Stimulated activated CD4-positive, alpha-beta T cell treated with anti-CD3 and anti-CD28 coated beads, Interleukin-2, amount 100 ng/mL, for 4 hours (primary cell): ENCODE measurements at regions not wholly inside any gene's neighbourhood (a gene's known extent, or its start where the extent isn't known, plus 50 kb on each side); places are given as distances from the start of the nearest gene placed in this dataset.

ENCODE experiments used
- DNase-seq: peaks from one replicate; pipeline ENCODE4 v3.0.0-alpha.2; 2020; ENCODE audit warnings: low read depth

DNA sequence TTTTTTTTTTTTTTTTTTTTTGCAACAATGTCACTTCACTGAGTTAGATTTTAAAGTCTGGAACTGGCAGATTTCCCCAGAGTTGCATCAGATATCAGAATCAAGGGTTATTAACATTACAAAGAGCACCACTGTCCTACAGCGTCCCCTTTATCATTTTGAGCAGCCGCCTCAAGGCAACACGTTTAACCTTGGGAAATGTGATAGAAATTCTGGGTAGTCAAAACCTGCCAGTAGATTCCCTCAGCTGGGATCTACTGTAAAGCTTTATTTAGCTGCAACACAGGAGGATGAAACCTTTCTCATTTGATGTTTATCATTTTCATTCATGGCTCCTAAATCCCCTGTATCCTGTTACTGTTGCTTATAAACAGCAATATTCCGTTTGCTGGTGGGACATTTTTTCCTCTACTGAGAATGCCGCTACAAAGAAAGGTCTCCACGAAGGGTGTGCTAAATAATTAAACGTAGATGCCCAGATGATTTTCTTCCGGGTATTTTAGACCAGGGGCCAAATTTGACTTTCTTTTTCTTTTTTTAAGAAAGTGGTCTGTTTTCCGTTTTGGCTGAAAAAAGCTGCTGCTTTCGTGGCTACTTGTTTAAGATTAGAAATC is 436.1 kb upstream of the GOT2 start:
- DNase-seq, result no peak

DNA sequence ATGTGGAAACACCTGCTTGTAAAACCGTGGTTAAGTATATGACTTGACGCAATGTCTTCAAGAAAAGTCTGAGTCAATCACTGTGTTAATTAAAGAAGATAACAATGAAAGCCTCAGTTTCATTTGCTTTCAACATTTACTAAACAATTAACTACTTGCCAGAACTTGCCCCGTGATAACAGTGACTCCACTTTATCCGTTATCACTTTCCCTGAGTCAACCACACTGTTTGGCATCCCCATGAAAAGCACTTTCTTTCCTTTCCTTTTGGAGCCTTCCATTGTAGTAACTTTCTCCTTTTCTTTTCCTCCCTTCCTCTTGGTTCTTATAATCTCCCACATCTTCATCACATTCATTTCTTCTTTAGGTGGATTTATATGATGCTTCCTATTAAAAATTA is 435.1 kb upstream of the GOT2 start:
- DNase-seq, result no peak

DNA sequence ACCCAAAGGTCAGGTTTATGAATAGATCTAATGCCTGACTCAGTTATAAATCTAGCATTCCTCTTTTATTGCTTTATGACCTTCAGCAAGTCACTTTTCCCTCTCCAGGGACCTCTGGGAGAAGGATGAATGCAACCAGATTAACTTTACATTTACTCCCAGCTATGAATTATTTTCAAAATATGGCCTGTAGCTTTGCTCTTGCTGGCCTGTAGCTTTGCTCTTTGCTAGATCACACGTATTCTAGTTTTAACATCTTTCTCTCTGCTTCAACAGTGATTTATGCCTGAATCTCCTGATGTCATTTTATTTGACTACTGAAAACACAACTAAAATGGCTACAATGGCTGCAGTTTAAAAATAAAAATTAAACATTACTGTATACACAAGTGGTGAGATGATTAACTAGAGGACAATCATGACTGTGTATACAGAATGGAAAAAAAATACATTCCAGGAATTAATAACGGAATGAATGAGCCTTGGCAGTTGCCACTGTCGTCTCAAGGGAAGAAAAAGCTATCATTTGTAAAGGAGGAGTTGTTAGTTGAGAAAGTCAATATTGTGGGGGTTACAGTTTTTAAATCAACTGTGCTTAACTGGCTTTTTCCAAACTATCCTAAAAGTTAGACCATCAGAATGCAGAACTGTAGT is 434.5 kb upstream of the GOT2 start:
- no peak for DNase-seq

- no peak for DNase-seq
Observed at GRCh38 chr16:59164461-59164860, 430.3 kb upstream of the GOT2 start.

- no peak for DNase-seq
Observed at GRCh38 chr16:59163371-59164055, 429.4 kb upstream of the GOT2 start.

DNA sequence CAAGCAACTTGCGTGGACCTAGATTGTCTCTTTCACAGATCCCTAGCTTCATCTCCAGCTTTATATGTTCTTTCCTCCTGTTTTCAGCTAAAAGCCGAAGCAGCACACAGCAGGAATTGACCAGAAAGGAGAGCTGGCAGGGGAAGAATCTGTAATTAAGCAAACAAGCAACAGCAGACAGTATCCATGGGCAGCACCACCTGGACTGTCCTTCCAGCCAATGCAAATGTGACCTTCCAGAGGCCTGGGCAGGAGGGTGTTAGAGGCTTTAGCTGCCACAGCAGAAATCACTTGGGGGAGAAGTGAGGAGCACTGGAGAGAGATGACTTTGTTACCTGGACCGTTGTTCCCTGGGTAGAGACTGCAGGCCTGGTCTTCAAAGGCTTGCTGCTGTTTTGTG is 427.6 kb upstream of the GOT2 start:
- no peak for DNase-seq

DNA sequence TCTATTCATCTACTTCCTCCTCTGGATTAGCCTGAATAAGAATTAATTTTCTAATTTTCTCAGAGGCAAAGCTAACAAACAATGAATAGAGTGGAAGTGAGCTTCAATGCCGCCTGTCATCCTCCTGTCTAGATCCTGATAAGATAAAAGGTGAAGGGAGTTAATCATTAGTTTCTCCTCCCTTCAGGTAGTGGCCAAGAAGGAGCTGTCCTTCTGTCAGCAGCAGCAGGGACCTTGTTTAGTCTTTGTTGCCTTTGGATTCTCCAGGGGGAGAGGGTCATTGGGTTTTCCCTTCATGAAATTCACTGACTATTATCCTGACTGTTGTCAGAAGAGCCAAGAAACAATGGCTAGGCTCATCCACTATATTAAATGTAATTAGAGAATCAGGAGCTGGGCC is 420.2 kb upstream of the GOT2 start:
- DNase-seq, result no peak

- no peak for DNase-seq
Observed at GRCh38 chr16:59148769-59149155, 414.6 kb upstream of the GOT2 start.

DNA sequence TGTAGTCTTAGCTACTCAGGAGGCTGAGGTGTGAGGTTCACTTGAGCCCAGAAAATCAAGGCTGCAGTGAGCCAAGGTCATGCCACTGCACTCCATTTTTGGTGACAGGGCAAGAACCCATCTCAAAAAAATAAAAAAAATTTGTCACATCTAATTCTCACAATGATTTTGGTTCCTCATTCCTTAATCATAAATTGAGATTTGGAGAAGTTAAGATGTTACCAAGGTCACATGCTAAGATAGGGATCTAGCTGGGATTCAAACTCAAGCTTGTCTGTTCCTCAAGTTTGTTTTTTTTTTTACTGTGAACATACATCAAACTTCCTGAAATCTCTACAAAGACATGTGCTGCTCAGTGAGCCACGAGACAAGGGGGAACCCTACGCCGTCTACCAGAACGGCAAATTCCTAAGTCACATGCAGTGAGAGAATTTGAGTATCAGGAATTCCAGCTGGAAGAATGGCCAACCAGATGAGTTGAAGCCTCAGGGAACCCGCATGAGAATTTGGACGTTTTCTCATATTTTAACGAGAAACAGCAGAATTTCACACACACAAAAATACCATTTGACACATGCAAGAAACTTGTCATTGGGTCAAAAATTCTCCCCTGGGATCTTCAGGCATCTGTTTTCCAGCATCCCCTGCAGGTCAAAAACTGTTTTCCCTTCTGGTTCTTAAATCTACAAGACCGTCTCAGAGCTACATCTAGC is 414.1 kb upstream of the GOT2 start:
- DNase-seq, result no peak

- DNase-seq, result no peak
Observed at GRCh38 chr16:59146140-59146539, 412.0 kb upstream of the GOT2 start.

- DNase-seq, result no peak
Observed at GRCh38 chr16:59144841-59145240, 410.7 kb upstream of the GOT2 start.

DNA sequence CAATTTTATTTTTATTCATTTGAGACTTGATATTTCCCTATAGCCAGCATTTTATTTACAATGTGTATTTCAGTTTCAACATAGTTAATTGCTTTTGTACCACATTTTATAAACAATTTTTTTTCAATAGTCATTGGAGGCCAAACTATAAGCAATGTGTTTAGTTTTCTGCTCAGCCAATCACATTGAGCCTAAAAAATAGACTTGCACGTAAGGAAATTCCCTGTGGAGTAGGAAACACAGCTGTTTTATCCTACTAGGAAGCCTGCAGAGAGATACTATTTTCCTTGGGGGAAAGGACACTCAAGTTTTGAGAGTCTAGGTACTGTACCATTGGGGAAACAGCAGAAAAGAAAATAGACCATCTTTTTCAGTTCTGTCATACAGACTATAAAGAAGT is 410.2 kb upstream of the GOT2 start:
- DNase-seq, result no peak

DNA sequence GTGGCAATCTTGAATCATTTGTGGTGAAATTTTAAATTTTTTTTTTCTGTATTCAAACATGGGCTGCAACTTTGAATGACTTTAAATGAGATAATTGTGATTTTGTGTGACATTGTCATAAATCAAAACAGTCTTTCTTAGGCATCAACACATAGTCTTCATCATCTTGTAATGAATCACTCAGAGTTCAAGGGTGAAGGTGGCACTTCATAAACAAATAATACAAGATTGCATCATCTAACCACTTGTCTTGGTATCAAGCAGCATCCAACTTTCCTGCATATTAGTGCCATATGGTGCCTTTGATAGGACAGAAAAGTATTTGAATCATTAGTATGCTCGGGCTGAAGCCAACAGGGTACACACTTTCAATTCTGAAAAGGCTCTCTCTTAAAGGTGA is 392.4 kb upstream of the GOT2 start:
- DNase-seq, result no peak

GRCh38 chr16:59124056-59124455 is 389.9 kb upstream of the GOT2 start:
- no peak for DNase-seq

DNA sequence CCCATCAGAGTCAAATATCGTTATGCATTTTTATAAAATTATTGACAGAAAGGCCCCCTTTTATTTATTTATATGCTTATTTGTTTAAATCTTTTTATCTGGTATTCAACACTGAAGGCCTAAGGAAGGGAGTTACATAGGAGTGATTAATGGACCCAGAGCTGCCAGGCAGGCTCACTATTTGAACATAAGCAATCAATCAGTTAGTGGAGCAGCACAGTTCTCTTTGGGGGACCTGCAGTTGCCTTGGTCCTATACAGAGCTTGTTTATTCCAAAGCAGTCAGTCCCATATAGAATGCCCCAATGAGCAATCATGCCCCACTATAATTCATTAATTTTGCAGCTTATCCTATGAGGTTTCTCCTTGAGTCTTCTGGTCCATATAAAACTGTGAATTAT is 389.4 kb upstream of the GOT2 start:
- DNase-seq, result no peak

- DNase-seq, result no peak
Observed at GRCh38 chr16:59122262-59122537, 388.1 kb upstream of the GOT2 start.

DNA sequence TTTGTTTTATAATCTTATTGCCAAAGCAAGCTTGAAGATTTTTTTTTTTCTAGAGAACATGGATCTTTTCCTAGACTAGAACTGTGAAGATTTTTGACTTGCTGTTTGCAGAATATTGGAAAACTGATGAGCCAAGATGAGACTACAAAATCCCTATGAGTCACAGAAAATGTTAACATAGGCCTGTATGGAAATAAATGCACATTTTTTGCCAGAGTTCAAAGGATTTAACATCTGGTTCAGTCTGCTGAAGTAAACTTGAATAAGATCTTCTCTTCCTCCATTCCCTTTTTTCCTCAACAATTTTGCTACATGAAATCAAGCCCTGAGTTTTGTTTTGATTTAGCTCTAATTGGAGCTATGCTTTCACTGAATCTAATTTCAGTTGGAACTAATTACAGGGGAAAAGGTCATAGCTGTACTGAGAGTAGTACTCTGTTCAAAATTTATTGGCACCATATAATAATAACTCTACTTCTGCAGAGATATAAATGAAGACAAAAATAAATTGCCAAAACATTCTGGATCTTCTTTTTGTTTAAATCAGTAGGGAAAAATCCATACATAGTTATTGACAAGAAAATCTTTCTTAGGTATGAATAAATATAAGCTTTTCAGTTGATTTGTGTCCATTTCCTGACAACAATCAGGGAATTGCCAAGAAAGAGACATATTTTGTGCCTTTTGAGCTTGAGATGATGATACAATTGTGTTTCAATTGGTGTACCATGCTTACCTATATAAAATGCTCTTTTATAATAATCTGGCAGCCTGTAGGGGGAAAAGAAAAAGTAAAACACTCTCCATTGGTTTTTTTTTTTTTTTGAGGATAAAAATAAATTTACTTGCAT is 387.5 kb upstream of the GOT2 start:
- DNase-seq, result no peak

DNA sequence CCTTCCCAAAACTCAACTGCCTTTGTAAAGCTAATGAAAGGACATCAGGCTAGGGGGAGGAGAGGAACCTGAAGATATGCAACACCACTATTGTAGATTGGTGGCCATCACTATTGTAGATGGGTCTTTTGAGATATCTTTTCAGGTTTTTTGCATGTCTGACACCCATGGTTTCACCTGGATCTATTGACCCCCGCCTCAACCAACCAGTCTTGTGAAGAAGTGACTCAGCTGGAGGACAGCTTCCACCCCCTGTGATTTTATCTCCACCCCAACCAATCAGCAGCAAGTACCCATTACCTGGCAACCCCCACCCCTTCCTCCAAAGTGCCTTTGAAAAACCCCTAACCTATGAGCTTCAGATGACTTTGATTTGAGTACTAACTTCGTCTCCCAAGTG is 382.6 kb upstream of the GOT2 start:
- DNase-seq, result no peak

DNA sequence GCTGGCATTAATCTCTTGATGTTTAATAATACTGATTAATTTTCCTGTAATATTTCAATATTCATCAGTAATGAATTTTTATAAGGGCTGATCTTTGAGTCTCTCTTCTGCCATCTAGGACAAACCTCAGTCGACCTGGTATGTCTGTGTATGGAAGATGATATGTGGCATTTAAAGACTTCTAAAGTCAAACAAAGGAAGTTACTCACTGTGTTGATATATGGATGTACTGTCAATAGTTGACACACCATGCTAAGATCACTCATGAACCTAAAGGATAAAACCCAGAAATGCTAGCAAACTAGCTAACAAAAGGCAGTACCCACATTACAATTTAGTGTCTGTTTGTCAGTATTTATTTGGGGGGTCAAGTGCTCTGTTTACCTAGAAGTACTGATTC is 380.7 kb upstream of the GOT2 start:
- no peak for DNase-seq

- no peak for DNase-seq
Observed at GRCh38 chr16:59113004-59113670, 379.0 kb upstream of the GOT2 start.

DNA sequence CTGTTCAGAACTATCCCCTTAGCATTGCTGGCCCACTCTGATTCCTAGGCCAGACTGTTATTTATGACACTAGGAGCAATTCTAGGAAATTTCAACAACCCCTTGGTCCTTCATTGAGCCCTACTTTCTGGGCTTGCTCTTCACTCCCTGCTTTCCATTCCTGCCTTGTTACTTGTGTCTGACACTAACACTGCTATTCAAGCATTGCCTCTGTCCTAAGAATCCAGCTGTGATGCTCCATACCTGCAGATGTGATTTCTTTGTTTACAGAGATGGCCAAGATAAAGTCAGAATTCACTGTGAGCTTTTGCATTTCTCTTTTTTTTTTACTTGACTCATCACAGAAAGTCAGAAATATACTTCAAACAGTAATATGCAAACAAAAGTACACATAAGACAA is 377.2 kb upstream of the GOT2 start:
- no peak for DNase-seq

DNA sequence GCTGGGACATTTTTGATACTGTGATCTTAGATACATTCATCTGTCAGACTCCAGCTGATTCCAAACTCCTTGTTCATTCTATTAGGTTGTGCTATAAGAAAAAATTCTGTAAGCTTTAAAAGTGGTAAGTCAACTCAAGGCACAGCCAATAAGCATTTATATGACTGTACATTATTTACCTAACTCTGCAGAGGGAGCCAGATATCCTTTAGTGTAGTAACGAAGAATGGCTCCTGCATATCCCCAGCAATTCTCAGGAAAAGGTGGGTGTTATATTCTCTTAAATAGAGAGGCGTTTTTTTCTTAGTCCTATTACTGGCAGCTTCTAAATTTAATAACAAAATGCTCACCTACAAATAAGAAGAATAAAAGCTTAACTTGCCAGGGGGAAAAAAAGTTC is 374.3 kb upstream of the GOT2 start:
- no peak for DNase-seq
